GM23248 (cell line): ENCODE measurements at regions not wholly inside any gene's neighbourhood (a gene's known extent, or its start where the extent isn't known, plus 50 kb on each side); places are given as distances from the start of the nearest gene placed in this dataset.

Experiments
- DNase-seq: peaks from one replicate; pipeline ENCODE4 v3.0.0-alpha.2; 2015
- H2AFZ ChIP-seq: fragments of 200-600 bp; sonication (generic); 2 replicates; pipeline ENCODE4 v1.6.1; 2016; ENCODE audit warnings: antibody characterized with exemption
- H3F3A ChIP-seq: fragments of 200-600 bp; sonication (generic); 2 replicates; pipeline ENCODE4 v1.6.1; 2016; ENCODE audit warnings: mild to moderate bottlenecking, antibody characterized with exemption, mixed run types; ENCODE audit not compliant: insufficient read depth
- H3K27ac ChIP-seq: fragments of 200-600 bp; sonication (generic); 2 replicates; pipeline ENCODE4 v1.5.1; 2016; ENCODE audit warnings: mild to moderate bottlenecking
- H3K27me3 ChIP-seq: fragments of 200-600 bp; sonication (generic); replicated peaks from 2 replicates; pipeline ENCODE4 v1.6.1; 2016; ENCODE audit warnings: mild to moderate bottlenecking; ENCODE audit not compliant: insufficient read depth
- H3K36me3 ChIP-seq: fragments of 200-600 bp; sonication (generic); 2 replicates; pipeline ENCODE4 v1.6.1; 2016; ENCODE audit warnings: low read depth, mild to moderate bottlenecking
- H3K4me1 ChIP-seq: fragments of 200-600 bp; sonication (generic); 2 replicates; pipeline ENCODE4 v1.6.1; 2016; ENCODE audit warnings: mild to moderate bottlenecking; ENCODE audit not compliant: insufficient read depth
- H3K4me2 ChIP-seq: fragments of 200-600 bp; sonication (generic); one replicate; pipeline ENCODE4 v1.6.1; 2016; ENCODE audit warnings: mild to moderate bottlenecking; ENCODE audit not compliant: unreplicated experiment
- H3K4me3 ChIP-seq: fragments of 200-600 bp; sonication (generic); 2 replicates; pipeline ENCODE4 v1.5.1; 2016; ENCODE audit warnings: mild to moderate bottlenecking
- H3K79me2 ChIP-seq: fragments of 200-600 bp; sonication (generic); 2 replicates; pipeline ENCODE4 v1.6.1; 2016; ENCODE audit warnings: mild to moderate bottlenecking; ENCODE audit not compliant: insufficient read depth
- H3K9ac ChIP-seq: fragments of 200-600 bp; sonication (generic); 2 replicates; pipeline ENCODE4 v1.6.1; 2016; ENCODE audit warnings: mild to moderate bottlenecking
- H3K9me2 ChIP-seq: fragments of 200-600 bp; sonication (generic); 2 replicates; pipeline ENCODE4 v1.6.1; 2016; ENCODE audit warnings: mixed run types, mild to moderate bottlenecking, moderate library complexity; ENCODE audit not compliant: insufficient read depth
- H3K9me3 ChIP-seq: fragments of 200-600 bp; sonication (generic); one replicate; pipeline ENCODE4 v1.6.1; 2017; ENCODE audit warnings: low read depth
- H4K20me1 ChIP-seq: fragments of 200-600 bp; sonication (generic); 2 replicates; pipeline ENCODE4 v1.6.0; 2016; ENCODE audit not compliant: insufficient read depth
- EZH2 ChIP-seq: fragments of 200-600 bp; sonication (generic); IDR thresholded peaks from 2 replicates; pipeline ENCODE4 v1.6.1; 2018; ENCODE audit warnings: antibody characterized with exemption, mild to moderate bottlenecking; ENCODE audit not compliant: insufficient read depth, poor library complexity, severe bottlenecking
- EZH2phosphoT487 ChIP-seq: fragments of 200-600 bp; sonication (generic); IDR thresholded peaks from 2 replicates; pipeline ENCODE4 v1.6.1; 2018; ENCODE audit warnings: antibody characterized with exemption, moderate library complexity, mild to moderate bottlenecking, low read depth; ENCODE audit not compliant: insufficient read depth
- WGBS, 2 experiments: methylation state at CpG; one replicate each; pipeline ENCODE4 v1.1.6; 2015 to 2017; ENCODE audit warnings: low lambda C conversion rate in 2 of 2, low coverage in 1 of 2; ENCODE audit errors: missing lambda C conversion rate in 2 of 2; 5-methylcytosine and 5-hydroxymethylcytosine counted together
- in situ Hi-C: fragments of 300-500 bp; cut with MboI; formaldehyde crosslinking; loops from 2 replicates; pipeline ENCODE4 v1.15.0; 2020

DNA sequence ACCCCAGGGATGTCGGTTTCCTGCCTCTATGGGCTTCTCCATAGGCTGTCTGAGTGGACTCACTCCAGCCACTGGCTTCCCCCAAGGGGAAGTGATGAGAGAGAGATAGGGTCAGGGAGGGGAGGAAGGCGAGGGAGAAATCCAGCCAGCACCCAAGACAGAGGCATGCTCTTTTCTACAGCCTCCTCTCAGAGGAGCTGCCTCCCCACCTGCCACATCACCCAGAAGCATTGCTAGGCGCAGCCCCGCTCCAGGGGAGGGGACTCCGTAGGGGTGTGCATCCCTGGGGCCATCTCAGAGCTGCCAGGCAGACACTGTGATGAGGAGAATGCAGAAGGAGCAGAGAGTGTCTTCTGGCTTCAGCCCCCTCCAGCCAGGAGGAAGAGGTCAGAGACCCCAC lies 109.5 kb upstream of the NKX1-1 start:
- Histone ChIP-seq H4K20me1 (no peaks in the 10 kb centered on the region), H3K27me3 (peaks cover 10% of the 10 kb centered on the region), H3K79me2 (no peaks in the 10 kb centered on the region), H3K27ac (no peak overlapping the region), H3K36me3 (no peaks in the 10 kb centered on the region), H3K4me2 (no peak overlapping the region), H3K4me3 (no peak overlapping the region), H2AFZ (no peak overlapping the region), H3K4me1 (no peaks in the 10 kb centered on the region), H3F3A (no peaks in the 10 kb centered on the region), H3K9me3 (no peaks in the 10 kb centered on the region), H3K9ac (no peak overlapping the region), H3K9me2 (no peaks in the 10 kb centered on the region)
- no peak for TF ChIP-seq EZH2phosphoT487
- TF ChIP-seq EZH2, result no peak
- DNase-seq, result no peak
- in situ Hi-C loops, result no loop called here
- WGBS, 2 experiments, result 62 to 76% methylated on average over 5 of the region's 5 CpGs

DNA sequence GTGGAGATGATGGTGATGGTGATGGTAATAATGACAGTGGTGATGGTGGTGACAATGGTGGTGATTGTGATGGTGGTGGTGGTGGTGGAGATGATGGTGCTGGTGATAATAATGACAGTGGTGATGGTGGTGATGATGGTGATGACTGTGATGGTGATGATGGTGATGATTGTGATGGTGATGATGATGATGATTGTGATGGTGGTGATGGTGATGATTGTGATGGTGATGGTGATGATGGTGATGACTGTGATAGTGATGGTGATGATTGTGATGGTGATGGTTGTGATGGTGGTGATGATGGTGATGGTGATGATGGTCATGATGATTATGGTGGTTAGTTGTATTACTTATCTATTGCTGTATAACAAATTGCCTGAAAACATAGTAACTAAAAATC lies 108.9 kb upstream of the NKX1-1 start:
- DNase-seq, result no peak
- Histone ChIP-seq H3K4me2 (no peak overlapping the region), H3K9me2 (no peaks in the 10 kb centered on the region), H3K27me3 (peaks cover 15% of the 10 kb centered on the region), H3K4me1 (no peaks in the 10 kb centered on the region), H3F3A (no peaks in the 10 kb centered on the region), H3K9me3 (no peaks in the 10 kb centered on the region), H3K27ac (no peak overlapping the region), H3K4me3 (no peak overlapping the region), H2AFZ (no peak overlapping the region), H3K79me2 (no peaks in the 10 kb centered on the region), H3K9ac (no peak overlapping the region), H4K20me1 (no peaks in the 10 kb centered on the region), H3K36me3 (no peaks in the 10 kb centered on the region)
- in situ Hi-C loops, result no loop called here
- TF ChIP-seq EZH2phosphoT487 (no peak), EZH2 (no peak)

DNA sequence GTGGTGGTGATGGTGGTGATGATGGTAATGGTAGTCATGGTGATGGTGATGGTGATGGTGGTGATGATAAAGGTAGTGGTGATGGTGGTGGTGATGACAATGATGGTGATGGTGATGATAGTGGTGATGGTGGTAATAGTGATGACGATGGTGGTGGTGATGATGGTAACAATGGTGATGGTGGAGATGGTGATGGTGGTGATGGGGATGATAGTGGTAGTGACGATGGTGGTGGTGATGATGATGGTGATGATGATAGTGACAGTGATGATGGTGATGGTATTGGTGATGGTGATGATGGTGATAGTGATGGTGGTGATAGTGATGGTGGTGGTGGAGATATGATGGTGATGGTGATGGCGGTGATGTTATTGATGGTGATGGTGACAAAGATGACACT lies 108.4 kb upstream of the NKX1-1 start:
- TF ChIP-seq EZH2 (no peak), EZH2phosphoT487 (no peak)
- H3K9ac ChIP-seq, result no peak overlapping the region
- no peak overlapping the region for H3K4me3 ChIP-seq
- no peaks in the 10 kb centered on the region for H4K20me1 ChIP-seq
- in situ Hi-C loops, result no loop called here
- H3K27me3 ChIP-seq, result peaks cover 21% of the 10 kb centered on the region
- H3K4me1 ChIP-seq, result no peaks in the 10 kb centered on the region
- no peaks in the 10 kb centered on the region for H3F3A ChIP-seq
- H2AFZ ChIP-seq, result no peak overlapping the region
- no peaks in the 10 kb centered on the region for H3K9me3 ChIP-seq
- H3K79me2 ChIP-seq, result no peaks in the 10 kb centered on the region
- H3K4me2 ChIP-seq, result no peak overlapping the region
- H3K27ac ChIP-seq, result no peak overlapping the region
- no peaks in the 10 kb centered on the region for H3K9me2 ChIP-seq
- no peak for DNase-seq
- WGBS, 2 experiments, result 55 to 58% methylated on average over 3 of the region's 3 CpGs
- no peaks in the 10 kb centered on the region for H3K36me3 ChIP-seq

DNA sequence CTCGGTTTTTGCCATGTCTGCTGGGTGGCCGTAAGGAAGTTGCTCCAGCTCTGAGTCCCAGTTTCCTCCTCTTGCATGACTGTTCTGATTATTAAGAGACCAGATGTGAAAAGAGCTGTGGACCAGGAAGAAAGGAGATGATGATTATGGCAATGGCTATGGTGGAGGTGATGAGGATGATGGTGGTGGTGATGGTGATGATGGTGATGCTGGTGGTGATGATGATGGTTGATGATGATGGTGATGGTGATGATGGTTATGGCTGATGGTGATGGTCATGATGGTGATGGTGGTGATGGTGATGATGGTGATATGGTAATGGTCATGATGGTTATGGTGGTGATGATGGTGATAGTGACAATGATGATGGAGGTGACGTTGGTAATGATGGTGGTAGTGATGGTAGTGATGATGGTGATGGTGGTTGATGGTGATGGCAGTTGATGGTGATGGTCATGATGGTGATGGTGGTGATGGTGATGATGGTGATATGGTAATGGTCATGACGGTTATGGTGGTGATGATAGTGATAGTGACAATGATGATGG lies 107.8 kb upstream of the NKX1-1 start:
- Histone ChIP-seq H2AFZ (no peak overlapping the region), H3K4me2 (no peak overlapping the region), H3K9me3 (no peaks in the 10 kb centered on the region), H3K79me2 (no peaks in the 10 kb centered on the region), H3K27ac (no peak overlapping the region), H3K36me3 (no peaks in the 10 kb centered on the region), H3K9me2 (no peaks in the 10 kb centered on the region), H3K4me3 (no peak overlapping the region), H3K4me1 (no peaks in the 10 kb centered on the region), H3K27me3 (peaks cover 22% of the 10 kb centered on the region), H4K20me1 (no peaks in the 10 kb centered on the region), H3F3A (no peaks in the 10 kb centered on the region), H3K9ac (no peak overlapping the region)
- WGBS, 2 experiments, result 62 to 68% methylated on average over 4 of the region's 4 CpGs
- TF ChIP-seq EZH2phosphoT487 (no peak), EZH2 (no peak)
- in situ Hi-C loops, result no loop called here
- no peak for DNase-seq
